ENCODE measurements at regions not wholly inside any gene's neighbourhood (a gene's known extent, or its start where the extent isn't known, plus 50 kb on each side); places are given as distances from the start of the nearest gene placed in this dataset.

- no peaks in the 10 kb centered on the region for H3K79me2 ChIP-seq (ENCODE audit: insufficient read depth, low read length)
- no peak for DNase-seq
- Mint-ChIP-seq H3K4me3 (no peak overlapping the region), H3K36me3 (no peaks in the 10 kb centered on the region), H3K27me3 (ENCODE audit: low read depth in 3 of 3) (peaks cover 0 to 2% (median 0%) of the 10 kb centered on the region in 3 donors), H3K9me3 (peaks cover 0 to 6% (median 3%) of the 10 kb centered on the region in 7 donors), H3K4me1 (no peaks in the 10 kb centered on the region), H3K27ac (no peak overlapping the region)
- H3K4me3 ChIP-seq (replicated peaks in 1 of 3; ENCODE audit: low read depth in 2 of 3, low read length in 3 of 3): no peak overlapping the region
- H3K9me3 ChIP-seq (replicated peaks in 1 of 2; ENCODE audit: control insufficient read depth in 1 of 2, insufficient read depth in 1 of 2, low read length in 2 of 2): peaks cover 4 to 13% of the 10 kb centered on the region in 2 donors
- no peaks in the 10 kb centered on the region for H3K27me3 ChIP-seq (ENCODE audit: control insufficient read depth in 2 of 2, insufficient read depth in 2 of 2, low read length in 2 of 2)
- no peak for TF ChIP-seq CTCF (IDR thresholded peaks at IDR 0.05)
- no peaks in the 10 kb centered on the region for H4K20me1 ChIP-seq (ENCODE audit: insufficient read depth, low read length)
- intact Hi-C loops (cut with micrococcal nuclease): no loop called here
- H3K27ac ChIP-seq (ENCODE audit: low read depth in 1 of 2, low read length in 2 of 2): no peak overlapping the region
- H3K4me2 ChIP-seq (replicated peaks; ENCODE audit: extremely low read depth, low read length, poor library complexity, severe bottlenecking): no peak overlapping the region
- no peaks in the 10 kb centered on the region for H3K36me3 ChIP-seq (replicated peaks in 1 of 2; ENCODE audit: control insufficient read depth in 1 of 2, insufficient read depth in 2 of 2, low read length in 2 of 2)
- H2AFZ ChIP-seq (ENCODE audit: insufficient read depth, low read depth, low read length, poor library complexity, severe bottlenecking): no peak overlapping the region
- H3K9ac ChIP-seq (ENCODE audit: insufficient read depth, low read length, poor library complexity, severe bottlenecking): no peak overlapping the region
- no peaks in the 10 kb centered on the region for H3K4me1 ChIP-seq (ENCODE audit: control insufficient read depth in 1 of 2, insufficient read depth in 2 of 2, low read length in 2 of 2)
- WGBS (ENCODE audit: insufficient coverage): 85% methylated on average over 2 of the region's 5 CpGs
These were observed 110.1 kb upstream of the CENPE start for GRCh38 chr4:103308248-103308561.

GRCh38 chr4:103307453-103308247 lies 109.5 kb upstream of the CENPE start:
- H3K27ac Mint-ChIP-seq: no peak overlapping the region
- no peaks in the 10 kb centered on the region for H3K4me1 Mint-ChIP-seq
- DNase-seq: no peak
- Histone ChIP-seq H3K27me3 (ENCODE audit: control insufficient read depth in 2 of 2, insufficient read depth in 2 of 2, low read length in 2 of 2) (no peaks in the 10 kb centered on the region), H2AFZ (ENCODE audit: insufficient read depth, low read depth, low read length, poor library complexity, severe bottlenecking) (no peak overlapping the region), H3K4me3 (replicated peaks in 1 of 3; ENCODE audit: low read depth in 2 of 3, low read length in 3 of 3) (no peak overlapping the region), H3K9ac (ENCODE audit: insufficient read depth, low read length, poor library complexity, severe bottlenecking) (no peak overlapping the region), H3K9me3 (replicated peaks in 1 of 2; ENCODE audit: control insufficient read depth in 1 of 2, insufficient read depth in 1 of 2, low read length in 2 of 2) (peaks cover 4 to 13% of the 10 kb centered on the region in 2 donors), H4K20me1 (ENCODE audit: insufficient read depth, low read length) (no peaks in the 10 kb centered on the region), H3K4me2 (replicated peaks; ENCODE audit: extremely low read depth, low read length, poor library complexity, severe bottlenecking) (no peak overlapping the region), H3K79me2 (ENCODE audit: insufficient read depth, low read length) (no peaks in the 10 kb centered on the region), H3K4me1 (ENCODE audit: control insufficient read depth in 1 of 2, insufficient read depth in 2 of 2, low read length in 2 of 2) (no peaks in the 10 kb centered on the region), H3K27ac (ENCODE audit: low read depth in 1 of 2, low read length in 2 of 2) (no peak overlapping the region), H3K36me3 (replicated peaks in 1 of 2; ENCODE audit: control insufficient read depth in 1 of 2, insufficient read depth in 2 of 2, low read length in 2 of 2) (no peaks in the 10 kb centered on the region)
- no peaks in the 10 kb centered on the region for H3K36me3 Mint-ChIP-seq
- no peak for TF ChIP-seq CTCF (IDR thresholded peaks at IDR 0.05)
- WGBS (ENCODE audit: insufficient coverage): 83% methylated on average over 16 of the region's 18 CpGs
- peaks cover 0 to 2% (median 0%) of the 10 kb centered on the region in 3 donors for H3K27me3 Mint-ChIP-seq (ENCODE audit: low read depth in 3 of 3)
- no peak overlapping the region for H3K4me3 Mint-ChIP-seq
- H3K9me3 Mint-ChIP-seq: peaks cover 0 to 6% (median 3%) of the 10 kb centered on the region in 7 donors
- intact Hi-C loops (cut with micrococcal nuclease): no loop called here
